ENCODE measurements at regions not wholly inside any gene's neighbourhood (a gene's known extent, or its start where the extent isn't known, plus 50 kb on each side); places are given as distances from the start of the nearest gene placed in this dataset.

DNA sequence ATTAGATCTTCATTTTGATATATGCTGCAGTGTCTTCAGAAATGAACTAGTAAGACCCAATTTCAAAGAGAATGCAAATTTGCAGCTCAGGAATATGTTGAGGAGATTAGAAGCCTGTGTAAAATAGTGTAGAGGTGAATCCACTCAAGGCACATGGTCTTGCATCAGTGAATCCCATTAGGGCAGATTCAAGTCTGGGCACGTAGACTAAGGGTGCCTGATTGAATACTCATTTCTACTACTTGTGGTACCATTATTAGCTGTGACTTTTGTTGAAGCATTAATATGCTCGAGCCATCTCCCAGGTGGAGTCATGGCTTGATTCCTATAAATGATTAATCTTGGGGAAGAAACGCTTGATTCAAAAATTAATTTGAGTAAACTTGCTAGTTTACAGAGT lies 129.4 kb downstream of the AKAP11 start:
- H3K4me2 ChIP-seq (ENCODE audit: control insufficient read depth, insufficient read depth), result peak overlapping the region; percentile 57; the same call in 1 of the 2 replicates
- POLR2A ChIA-PET, result interaction anchor here (0.7 to 3.8 kb wide), 4 partner anchors 9 to 28 kb away, joined by 3 to 19 read pairs (median 8); no protein-coding TSS in a partner anchor
- peak overlapping the region; percentile 13; the same call in 1 of the 2 replicates for H3K9ac ChIP-seq (ENCODE audit: control insufficient read depth, insufficient read depth, low read length)
- H3K4me3 ChIP-seq, result no peak overlapping the region
- peaks cover 48% of the 10 kb centered on the region for H3K4me1 ChIP-seq (ENCODE audit: control insufficient read depth, insufficient read depth, low read length)
- intact Hi-C loops (cut with micrococcal nuclease; ENCODE audit: unreplicated experiment), result no loop called here
- SMC1A ChIA-PET (ENCODE audit: uncharacterized antibody, unreplicated experiment), result interaction anchor here (0.5 to 11.1 kb wide), 6 partner anchors 11 to 132 kb away, joined by 3 to 177 read pairs (median 19); no protein-coding TSS in a partner anchor
- H2AFZ ChIP-seq (ENCODE audit: control insufficient read depth, low read depth, low read length), result no peak overlapping the region; the same call in 1 of the 2 replicates
- peak overlapping the region; percentile 41 for H3K27ac ChIP-seq (ENCODE audit: control insufficient read depth, insufficient read depth)
- no peaks in the 10 kb centered on the region for H3K27me3 ChIP-seq (replicated peaks in 1 of 2; ENCODE audit: control insufficient read depth in 2 of 2, insufficient read depth in 2 of 2, low read length in 1 of 2)
- in situ Hi-C loops (cut with MboI), result no loop called here
- H3K79me2 ChIP-seq (ENCODE audit: control insufficient read depth, insufficient read depth, low read length), result peaks cover 7% of the 10 kb centered on the region
- H3K36me3 ChIP-seq (ENCODE audit: control insufficient read depth in 2 of 2, insufficient read depth in 2 of 2, low read length in 1 of 2), result no peaks in the 10 kb centered on the region
- peak; percentile 2; the same call in 2 of the 3 replicates for ATAC-seq
- RAD21 ChIA-PET (ENCODE audit: unreplicated experiment), result interaction anchor here (0.9 to 5.6 kb wide), 4 partner anchors 9 to 77 kb away, joined by 4 to 86 read pairs (median 6); no protein-coding TSS in a partner anchor
- no peak for FAIRE-seq
- peaks cover 4% of the 10 kb centered on the region; the same call in 2 of the 3 replicates for H3K9me3 ChIP-seq (replicated peaks; ENCODE audit: control insufficient read depth, insufficient read depth, low read length)
- DNase-seq (ENCODE audit: low read depth, low spot score), result no peak
- H4K20me1 ChIP-seq (ENCODE audit: control insufficient read depth, insufficient read depth), result no peaks in the 10 kb centered on the region
- WGBS (ENCODE audit: insufficient coverage, insufficient replicate concordance, low lambda C conversion rate, missing lambda C conversion rate), result 0% methylated on average over 3 of the region's 3 CpGs
- no TSS peak for BruUV-seq (replicated peaks)
- CTCF ChIA-PET, result interaction anchor here (1.3 to 4.3 kb wide), 4 partner anchors 9 to 77 kb away, joined by 3 to 33 read pairs (median 5); no protein-coding TSS in a partner anchor
- TF ChIP-seq YBX1 (IDR thresholded peaks at IDR 0.05) (no peak), HDAC2 (IDR thresholded peaks at IDR 0.05) (no peak), SP1 (IDR thresholded peaks at IDR 0.05; ENCODE audit: low read depth, low read length) (no peak), RUNX3 (IDR thresholded peaks at IDR 0.05; ENCODE audit: low read length) (peak; percentile 58; the same call in 1 of the 2 replicates), CREM (IDR thresholded peaks at IDR 0.05; ENCODE audit: low read depth) (peak; percentile 48; the same call in 1 of the 2 replicates), SMC3 (IDR thresholded peaks at IDR 0.05; ENCODE audit: borderline replicate concordance, low read length) (no peak), ZNF217 (IDR thresholded peaks at IDR 0.05) (no peak), PAX8 (IDR thresholded peaks at IDR 0.05) (no peak), BHLHE40 (IDR thresholded peaks at IDR 0.05; ENCODE audit: borderline replicate concordance in 1 of 2, low read depth in 2 of 2, low read length in 1 of 2) (0 out of 4 replicates have a peak, but pooled peaks have one; percentile 13 to 16), CEBPB (IDR thresholded peaks at IDR 0.05; ENCODE audit: borderline replicate concordance in 1 of 2, low read depth in 2 of 2, low read length in 2 of 2) (no peak)
- TF ChIP-seq, protein P1, sequence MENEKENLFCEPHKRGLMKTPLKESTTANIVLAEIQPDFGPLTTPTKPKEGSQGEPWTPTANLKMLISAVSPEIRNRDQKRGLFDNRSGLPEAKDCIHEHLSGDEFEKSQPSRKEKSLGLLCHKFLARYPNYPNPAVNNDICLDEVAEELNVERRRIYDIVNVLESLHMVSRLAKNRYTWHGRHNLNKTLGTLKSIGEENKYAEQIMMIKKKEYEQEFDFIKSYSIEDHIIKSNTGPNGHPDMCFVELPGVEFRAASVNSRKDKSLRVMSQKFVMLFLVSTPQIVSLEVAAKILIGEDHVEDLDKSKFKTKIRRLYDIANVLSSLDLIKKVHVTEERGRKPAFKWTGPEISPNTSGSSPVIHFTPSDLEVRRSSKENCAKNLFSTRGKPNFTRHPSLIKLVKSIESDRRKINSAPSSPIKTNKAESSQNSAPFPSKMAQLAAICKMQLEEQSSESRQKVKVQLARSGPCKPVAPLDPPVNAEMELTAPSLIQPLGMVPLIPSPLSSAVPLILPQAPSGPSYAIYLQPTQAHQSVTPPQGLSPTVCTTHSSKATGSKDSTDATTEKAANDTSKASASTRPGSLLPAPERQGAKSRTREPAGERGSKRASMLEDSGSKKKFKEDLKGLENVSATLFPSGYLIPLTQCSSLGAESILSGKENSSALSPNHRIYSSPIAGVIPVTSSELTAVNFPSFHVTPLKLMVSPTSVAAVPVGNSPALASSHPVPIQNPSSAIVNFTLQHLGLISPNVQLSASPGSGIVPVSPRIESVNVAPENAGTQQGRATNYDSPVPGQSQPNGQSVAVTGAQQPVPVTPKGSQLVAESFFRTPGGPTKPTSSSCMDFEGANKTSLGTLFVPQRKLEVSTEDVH (IDR thresholded peaks at IDR 0.05; ENCODE audit: low read depth, partially characterized antibody), result no peak
- TF ChIP-seq, protein P2, sequence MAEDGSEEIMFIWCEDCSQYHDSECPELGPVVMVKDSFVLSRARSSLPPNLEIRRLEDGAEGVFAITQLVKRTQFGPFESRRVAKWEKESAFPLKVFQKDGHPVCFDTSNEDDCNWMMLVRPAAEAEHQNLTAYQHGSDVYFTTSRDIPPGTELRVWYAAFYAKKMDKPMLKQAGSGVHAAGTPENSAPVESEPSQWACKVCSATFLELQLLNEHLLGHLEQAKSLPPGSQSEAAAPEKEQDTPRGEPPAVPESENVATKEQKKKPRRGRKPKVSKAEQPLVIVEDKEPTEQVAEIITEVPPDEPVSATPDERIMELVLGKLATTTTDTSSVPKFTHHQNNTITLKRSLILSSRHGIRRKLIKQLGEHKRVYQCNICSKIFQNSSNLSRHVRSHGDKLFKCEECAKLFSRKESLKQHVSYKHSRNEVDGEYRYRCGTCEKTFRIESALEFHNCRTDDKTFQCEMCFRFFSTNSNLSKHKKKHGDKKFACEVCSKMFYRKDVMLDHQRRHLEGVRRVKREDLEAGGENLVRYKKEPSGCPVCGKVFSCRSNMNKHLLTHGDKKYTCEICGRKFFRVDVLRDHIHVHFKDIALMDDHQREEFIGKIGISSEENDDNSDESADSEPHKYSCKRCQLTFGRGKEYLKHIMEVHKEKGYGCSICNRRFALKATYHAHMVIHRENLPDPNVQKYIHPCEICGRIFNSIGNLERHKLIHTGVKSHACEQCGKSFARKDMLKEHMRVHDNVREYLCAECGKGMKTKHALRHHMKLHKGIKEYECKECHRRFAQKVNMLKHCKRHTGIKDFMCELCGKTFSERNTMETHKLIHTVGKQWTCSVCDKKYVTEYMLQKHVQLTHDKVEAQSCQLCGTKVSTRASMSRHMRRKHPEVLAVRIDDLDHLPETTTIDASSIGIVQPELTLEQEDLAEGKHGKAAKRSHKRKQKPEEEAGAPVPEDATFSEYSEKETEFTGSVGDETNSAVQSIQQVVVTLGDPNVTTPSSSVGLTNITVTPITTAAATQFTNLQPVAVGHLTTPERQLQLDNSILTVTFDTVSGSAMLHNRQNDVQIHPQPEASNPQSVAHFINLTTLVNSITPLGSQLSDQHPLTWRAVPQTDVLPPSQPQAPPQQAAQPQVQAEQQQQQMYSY (CRISPR knock-in tag; IDR thresholded peaks at IDR 0.05), result no peak
- TF ChIP-seq, protein P3, sequence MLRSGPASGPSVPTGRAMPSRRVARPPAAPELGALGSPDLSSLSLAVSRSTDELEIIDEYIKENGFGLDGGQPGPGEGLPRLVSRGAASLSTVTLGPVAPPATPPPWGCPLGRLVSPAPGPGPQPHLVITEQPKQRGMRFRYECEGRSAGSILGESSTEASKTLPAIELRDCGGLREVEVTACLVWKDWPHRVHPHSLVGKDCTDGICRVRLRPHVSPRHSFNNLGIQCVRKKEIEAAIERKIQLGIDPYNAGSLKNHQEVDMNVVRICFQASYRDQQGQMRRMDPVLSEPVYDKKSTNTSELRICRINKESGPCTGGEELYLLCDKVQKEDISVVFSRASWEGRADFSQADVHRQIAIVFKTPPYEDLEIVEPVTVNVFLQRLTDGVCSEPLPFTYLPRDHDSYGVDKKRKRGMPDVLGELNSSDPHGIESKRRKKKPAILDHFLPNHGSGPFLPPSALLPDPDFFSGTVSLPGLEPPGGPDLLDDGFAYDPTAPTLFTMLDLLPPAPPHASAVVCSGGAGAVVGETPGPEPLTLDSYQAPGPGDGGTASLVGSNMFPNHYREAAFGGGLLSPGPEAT (IDR thresholded peaks at IDR 0.05; ENCODE audit: low read depth), result no peak
- TF ChIP-seq, protein P4, sequence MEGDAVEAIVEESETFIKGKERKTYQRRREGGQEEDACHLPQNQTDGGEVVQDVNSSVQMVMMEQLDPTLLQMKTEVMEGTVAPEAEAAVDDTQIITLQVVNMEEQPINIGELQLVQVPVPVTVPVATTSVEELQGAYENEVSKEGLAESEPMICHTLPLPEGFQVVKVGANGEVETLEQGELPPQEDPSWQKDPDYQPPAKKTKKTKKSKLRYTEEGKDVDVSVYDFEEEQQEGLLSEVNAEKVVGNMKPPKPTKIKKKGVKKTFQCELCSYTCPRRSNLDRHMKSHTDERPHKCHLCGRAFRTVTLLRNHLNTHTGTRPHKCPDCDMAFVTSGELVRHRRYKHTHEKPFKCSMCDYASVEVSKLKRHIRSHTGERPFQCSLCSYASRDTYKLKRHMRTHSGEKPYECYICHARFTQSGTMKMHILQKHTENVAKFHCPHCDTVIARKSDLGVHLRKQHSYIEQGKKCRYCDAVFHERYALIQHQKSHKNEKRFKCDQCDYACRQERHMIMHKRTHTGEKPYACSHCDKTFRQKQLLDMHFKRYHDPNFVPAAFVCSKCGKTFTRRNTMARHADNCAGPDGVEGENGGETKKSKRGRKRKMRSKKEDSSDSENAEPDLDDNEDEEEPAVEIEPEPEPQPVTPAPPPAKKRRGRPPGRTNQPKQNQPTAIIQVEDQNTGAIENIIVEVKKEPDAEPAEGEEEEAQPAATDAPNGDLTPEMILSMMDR (IDR thresholded peaks at IDR 0.05 in 2 of 3, conservative IDR thresholded peaks at IDR 0.05 in 1 of 3; ENCODE audit: control insufficient read depth in 2 of 3, extremely low read depth in 1 of 3, insufficient read depth in 1 of 3, low read depth in 3 of 3, low read length in 3 of 3), result no peak
